A673 (cell line): ENCODE measurements at regions not wholly inside any gene's neighbourhood (a gene's known extent, or its start where the extent isn't known, plus 50 kb on each side); places are given as distances from the start of the nearest gene placed in this dataset.

Source experiments
- CTCF ChIP-seq: fragments of 300-800, 200-600 bp; sonication (generic); conservative IDR thresholded peaks from 2 replicates; pipeline ENCODE4 v1.5.1; 2017; ENCODE audit warnings: low read depth, mild to moderate bottlenecking, antibody characterized with exemption, low read length, moderate library complexity, mixed read lengths
- EZH2 ChIP-seq: fragments of 200-600 bp; sonication (generic); IDR thresholded peaks from 2 replicates; pipeline ENCODE4 v1.6.1; 2017; ENCODE audit warnings: borderline replicate concordance, low read depth, mild to moderate bottlenecking, mixed read lengths, antibody characterized with exemption, low read length; ENCODE audit not compliant: poor library complexity, severe bottlenecking

- TF ChIP-seq CTCF = no peak
- no peak for TF ChIP-seq EZH2
Observed at GRCh38 chr14:29278301-29279263, 512.0 kb downstream of the FOXG1 start.
